H1 (cell line): ENCODE measurements at regions not wholly inside any gene's neighbourhood (a gene's known extent, or its start where the extent isn't known, plus 50 kb on each side); places are given as distances from the start of the nearest gene placed in this dataset.

Source experiments
- CTCF ChIA-PET: fragments of 300-600 bp; sonication (Branson Sonifier 250); formaldehyde crosslinking; loops from one replicate; lab custom pipeline; 2021; ENCODE audit not compliant: partially characterized antibody; lab: Charles Lee
- POLR2A ChIA-PET: fragments of 300-600 bp; sonication (Branson Sonifier 250); formaldehyde crosslinking; loops from one replicate; lab custom pipeline; 2021; ENCODE audit warnings: inconsistent platforms; ENCODE audit not compliant: partially characterized antibody; lab: Charles Lee
- DNase-seq, 2 experiments: peaks; one replicate each; pipeline versions ENCODE4 v3.0.0 to v3.0.0-alpha.2; 2010 to 2022; ENCODE audit warnings: low spot score in 2 of 2, low read depth in 1 of 2, mixed read lengths in 1 of 2
- FAIRE-seq: peaks from 2 replicates; lab custom pipeline; 2011; peaks lifted over from hg19 to GRCh38; lab: Jason Lieb, UNC
- H2AFZ ChIP-seq: 2 replicates; pipeline ENCODE4 v1.8.1; 2012; ENCODE audit warnings: low read length, inconsistent platforms
- H2AK5ac ChIP-seq: 2 replicates; pipeline ENCODE4 v1.6.1; 2013; ENCODE audit warnings: low read depth, low read length
- H2BK120ac ChIP-seq: replicated peaks from 2 replicates; pipeline ENCODE3; 2013; ENCODE audit warnings: low read depth, low read length, inconsistent platforms
- H2BK12ac ChIP-seq: 2 replicates; pipeline ENCODE4 v1.6.1; 2013; ENCODE audit warnings: low read depth, low read length
- H2BK15ac ChIP-seq: 2 replicates; pipeline ENCODE4 v1.6.1; 2013; ENCODE audit warnings: low read length
- H2BK20ac ChIP-seq: 2 replicates; pipeline ENCODE4 v1.6.1; 2013; ENCODE audit warnings: low read length
- H2BK5ac ChIP-seq: 2 replicates; pipeline ENCODE4 v1.6.1; 2013; ENCODE audit warnings: low read depth, low read length
- H3K14ac ChIP-seq: 2 replicates; pipeline ENCODE4 v1.6.1; 2013; ENCODE audit warnings: inconsistent platforms; ENCODE audit not compliant: insufficient read length
- H3K18ac ChIP-seq: 2 replicates; pipeline ENCODE4 v1.6.1; 2013; ENCODE audit warnings: low read length; ENCODE audit errors: extremely low read depth
- H3K23ac ChIP-seq: 2 replicates; pipeline ENCODE4 v1.6.1; 2013; ENCODE audit warnings: inconsistent platforms; ENCODE audit not compliant: insufficient read length
- H3K23me2 ChIP-seq: 2 replicates; pipeline ENCODE4 v1.6.1; 2013; ENCODE audit warnings: low read depth, low read length
- H3K27ac ChIP-seq: 2 replicates; pipeline ENCODE4 v1.6.1; 2011; ENCODE audit warnings: low read depth, low read length, inconsistent platforms
- H3K27me3 ChIP-seq, 4 experiments: replicated peaks in 1 of 4; 1 replicate in 1 of 4; 2 replicates in 3 of 4; pipeline versions ENCODE4 v1.6.1 to v1.8.1; 2011 to 2013; ENCODE audit warnings: low read length in 3 of 4, mild to moderate bottlenecking in 3 of 4, inconsistent platforms in 2 of 4, mixed read lengths in 2 of 4, moderate library complexity in 1 of 4; ENCODE audit not compliant: control insufficient read depth in 3 of 4, insufficient read depth in 3 of 4; ENCODE audit errors: extremely low read depth in 1 of 4
- H3K36me3 ChIP-seq, 4 experiments: 2 replicates each; pipeline versions ENCODE4 v1.6.1 to v1.8.1; 2011 to 2013; ENCODE audit warnings: mild to moderate bottlenecking in 4 of 4, low read length in 3 of 4, moderate library complexity in 2 of 4, control low read depth in 1 of 4, inconsistent platforms in 1 of 4; ENCODE audit not compliant: insufficient read depth in 4 of 4, control insufficient read depth in 2 of 4
- H3K4ac ChIP-seq: replicated peaks from 2 replicates; pipeline ENCODE3; 2013; ENCODE audit warnings: low read length, low read depth, mixed read lengths, inconsistent platforms; ENCODE audit not compliant: insufficient read length
- H3K4me1 ChIP-seq, 4 experiments: replicated peaks in 1 of 4; 1 replicate in 1 of 4; 2 replicates in 3 of 4; pipeline versions ENCODE4 v1.6.1 to v1.8.1; 2011 to 2013; ENCODE audit warnings: low read length in 3 of 4, inconsistent platforms in 2 of 4, mixed read lengths in 1 of 4; ENCODE audit not compliant: insufficient read depth in 4 of 4, control insufficient read depth in 3 of 4
- H3K4me2 ChIP-seq, 2 experiments: 2 replicates each; pipeline versions ENCODE4 v1.6.1 to v1.8.1; 2011 to 2013; ENCODE audit warnings: low read depth in 2 of 2, low read length in 2 of 2, control low read depth in 1 of 2, inconsistent platforms in 1 of 2, mild to moderate bottlenecking in 1 of 2; ENCODE audit not compliant: insufficient read depth in 1 of 2
- H3K4me3 ChIP-seq, 4 experiments: fragments of 200-600, 300-600 bp in 1 of 4; sonication (generic), shearing (Covaris generic), sonication (Bioruptor Twin) in 1 of 4; 2 replicates each; pipeline versions ENCODE4 v1.5.1 to v1.8.1; 2011 to 2016; ENCODE audit warnings: low read length in 4 of 4, low read depth in 3 of 4, control low read depth in 2 of 4, inconsistent platforms in 2 of 4, mild to moderate bottlenecking in 2 of 4, mixed read lengths in 1 of 4, moderate library complexity in 1 of 4; ENCODE audit not compliant: insufficient read depth in 2 of 4; ENCODE audit errors: extremely low read depth in 1 of 4
- H3K56ac ChIP-seq: replicated peaks from 2 replicates; pipeline ENCODE3; 2013; ENCODE audit warnings: low read depth, mild to moderate bottlenecking, mixed read lengths, low read length, inconsistent platforms; ENCODE audit not compliant: insufficient read length
- H3K79me1 ChIP-seq: 2 replicates; pipeline ENCODE4 v1.6.1; 2013; ENCODE audit warnings: low read depth, low read length, control low read depth
- H3K79me2 ChIP-seq, 2 experiments: 2 replicates each; pipeline versions ENCODE4 v1.6.1 to v1.8.1; 2012 to 2013; ENCODE audit warnings: low read length in 2 of 2, mild to moderate bottlenecking in 2 of 2, inconsistent platforms in 1 of 2; ENCODE audit not compliant: insufficient read depth in 2 of 2, control insufficient read depth in 1 of 2
- H3K9ac ChIP-seq, 4 experiments: replicated peaks in 1 of 4; 1 replicate in 1 of 4; 2 replicates in 3 of 4; pipeline versions ENCODE4 v1.6.1 to v1.8.1; 2011 to 2013; ENCODE audit warnings: low read depth in 3 of 4, low read length in 3 of 4, control low read depth in 2 of 4, mild to moderate bottlenecking in 2 of 4, moderate library complexity in 2 of 4, inconsistent platforms in 1 of 4; ENCODE audit errors: extremely low read depth in 1 of 4
- H3K9me3 ChIP-seq, 2 experiments: 2 replicates each; pipeline versions ENCODE4 v1.6.1 to v1.8.1; 2012 to 2013; ENCODE audit warnings: mild to moderate bottlenecking in 2 of 2, moderate library complexity in 2 of 2, control low read depth in 1 of 2, inconsistent platforms in 1 of 2, low read depth in 1 of 2, low read length in 1 of 2, mixed read lengths in 1 of 2; ENCODE audit not compliant: insufficient read depth in 2 of 2
- H4K20me1 ChIP-seq, 2 experiments: replicated peaks in 1 of 2; 2 replicates each; pipeline versions ENCODE3 to v1.8.1; 2011 to 2013; ENCODE audit warnings: inconsistent platforms in 2 of 2, low read length in 2 of 2, mild to moderate bottlenecking in 1 of 2; ENCODE audit not compliant: insufficient read depth in 2 of 2, control insufficient read depth in 1 of 2
- H4K5ac ChIP-seq: 2 replicates; pipeline ENCODE4 v1.6.1; 2013; ENCODE audit warnings: low read length, low read depth, mixed read lengths, inconsistent platforms; ENCODE audit not compliant: insufficient read length
- H4K8ac ChIP-seq: 2 replicates; pipeline ENCODE4 v1.8.0; 2013; ENCODE audit warnings: mild to moderate bottlenecking, moderate library complexity, low read length, inconsistent platforms; ENCODE audit not compliant: insufficient read depth; ENCODE audit errors: extremely low read depth
- H4K91ac ChIP-seq: replicated peaks from 2 replicates; pipeline ENCODE3; 2013; ENCODE audit warnings: low read length, mixed read lengths, inconsistent platforms; ENCODE audit not compliant: insufficient read length
- EGR1 ChIP-seq: IDR thresholded peaks from 2 replicates; pipeline ENCODE4 v1.6.1; 2011; ENCODE audit warnings: low read depth, low read length, borderline replicate concordance
- GTF2F1 ChIP-seq: IDR thresholded peaks from 2 replicates; pipeline ENCODE4 v1.6.1; 2012; ENCODE audit warnings: low read depth, low read length, improper control_type of control experiment, borderline replicate concordance
- PHF8 ChIP-seq: fragments of 200-600 bp; sonication (generic); conservative IDR thresholded peaks from 2 replicates; pipeline ENCODE4 v1.7.1; 2012; ENCODE audit warnings: low read depth, mild to moderate bottlenecking, inconsistent platforms, low read length, moderate library complexity
- RXRA ChIP-seq: IDR thresholded peaks from 2 replicates; pipeline ENCODE4 v1.6.1; 2011; ENCODE audit warnings: low read depth, mild to moderate bottlenecking, low read length, moderate library complexity; ENCODE audit not compliant: insufficient read depth
- SP2 ChIP-seq: IDR thresholded peaks from 2 replicates; pipeline ENCODE4 v1.6.1; 2012; ENCODE audit warnings: mild to moderate bottlenecking, low read length, inconsistent platforms
- WGBS, 2 experiments: shearing (Covaris generic) in 1 of 2; methylation state at CpG; one replicate each; pipeline versions ENCODE4 v1.1.6 to v1.1.7; 2013 to 2015; ENCODE audit warnings: low lambda C conversion rate in 2 of 2, mixed read lengths in 2 of 2, inconsistent platforms in 1 of 2, low coverage in 1 of 2, missing lambda C conversion rate in 1 of 2; ENCODE audit not compliant: insufficient replicate concordance in 2 of 2, insufficient coverage in 1 of 2, insufficient read length in 1 of 2; ENCODE audit errors: extremely low coverage in 1 of 2, missing lambda C conversion rate in 1 of 2; 5-methylcytosine and 5-hydroxymethylcytosine counted together

DNA sequence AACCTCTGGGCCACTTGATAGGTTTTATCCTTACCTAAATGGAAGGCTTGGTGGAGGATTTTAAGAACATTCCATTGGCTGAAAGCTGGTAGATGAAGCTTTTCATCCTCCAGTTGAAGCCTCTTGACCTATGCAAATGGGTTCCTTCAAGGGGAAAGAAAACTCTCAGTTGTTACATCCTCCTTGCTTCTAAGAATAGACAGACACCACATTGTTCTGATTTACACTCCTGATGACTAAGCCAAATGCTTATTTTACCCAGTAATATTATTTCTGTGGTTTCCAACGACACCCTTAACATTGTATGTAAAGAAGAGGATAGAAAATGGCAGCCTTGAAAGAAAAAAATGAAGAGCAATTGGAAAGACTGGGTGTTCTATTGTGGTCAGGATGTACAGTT is 480.5 kb downstream of the OTOL1 start:
- POLR2A ChIA-PET = no interaction called here
- TF ChIP-seq PHF8 (no peak), RXRA (no peak), EGR1 (no peak), SP2 (no peak), GTF2F1 (no peak)

More for the DNA sequence above, 480.5 kb downstream of the OTOL1 start:
- no peaks in the 10 kb centered on the region for H4K20me1 ChIP-seq
- no peak overlapping the region for H4K5ac ChIP-seq
- no peak overlapping the region for H2AFZ ChIP-seq
- H2BK20ac ChIP-seq = no peak overlapping the region
- no peak overlapping the region for H3K18ac ChIP-seq
- H3K4ac ChIP-seq = no peak overlapping the region
- DNase-seq (no peak), FAIRE-seq (no peak)
- H3K23me2 ChIP-seq = no peaks in the 10 kb centered on the region
- H2AK5ac ChIP-seq = no peak overlapping the region
- CTCF ChIA-PET = no interaction called here
- H3K79me2 ChIP-seq = no peaks in the 10 kb centered on the region
- no peaks in the 10 kb centered on the region for H3K4me1 ChIP-seq
- H3K79me1 ChIP-seq = no peaks in the 10 kb centered on the region
- H4K8ac ChIP-seq = no peak overlapping the region
- no peak overlapping the region for H3K27ac ChIP-seq
- H3K4me3 ChIP-seq = no peak overlapping the region
- no peak overlapping the region for H2BK12ac ChIP-seq
- no peak overlapping the region for H2BK5ac ChIP-seq
- no peak overlapping the region for H3K9ac ChIP-seq
- H3K36me3 ChIP-seq = no peaks in the 10 kb centered on the region
- H3K56ac ChIP-seq = no peak overlapping the region
- H4K91ac ChIP-seq = no peak overlapping the region
- no peaks in the 10 kb centered on the region for H3K27me3 ChIP-seq
- no peak overlapping the region for H3K23ac ChIP-seq
- WGBS, 2 experiments = 95% methylated on average over 1 of the region's 1 CpG; no CpG with 5 or more reads in 1 of the 2 experiments
- H2BK120ac ChIP-seq = no peak overlapping the region
- H3K4me2 ChIP-seq = no peak overlapping the region
- H3K9me3 ChIP-seq = peaks cover 9 to 11% of the 10 kb centered on the region in 2 experiments; a peak in 1 of 4 replicates
- H2BK15ac ChIP-seq = no peak overlapping the region
- H3K14ac ChIP-seq = no peak overlapping the region
